Right lobe of liver (tissue), 6 donors: ENCODE measurements at regions not wholly inside any gene's neighbourhood (a gene's known extent, or its start where the extent isn't known, plus 50 kb on each side); places are given as distances from the start of the nearest gene placed in this dataset.

Source experiments
- ATAC-seq, 4 donors: fragments of 200-7000 bp; cut with Tn5 transposase; one replicate each; pipeline ENCODE4 v1.9.1; 2020; ENCODE audit warnings: mild to moderate bottlenecking in 4 of 4, moderate library complexity in 4 of 4
- DNase-seq, 3 donors: peaks; one replicate each; pipeline ENCODE4 v3.0.0-alpha.2; 2020
- H3K27ac ChIP-seq, 3 donors: fragments of 200-600 bp; one replicate each; pipeline ENCODE4 v1.8.0; 2022
- H3K27me3 ChIP-seq, 2 donors: fragments of 200-600 bp; one replicate each; pipeline ENCODE4 v1.8.0; 2022
- H3K36me3 ChIP-seq, 4 donors: fragments of 200-600 bp; sonication (generic) in 1 of 4; one replicate each; pipeline versions ENCODE4 v1.5.1 to v1.8.0; 2017 to 2022; ENCODE audit warnings: control low read depth in 1 of 4
- H3K4me1 ChIP-seq, 4 donors: fragments of 200-600 bp; sonication (generic) in 1 of 4; one replicate each; pipeline versions ENCODE4 v1.5.1 to v1.8.0; 2017 to 2022; ENCODE audit warnings: control low read depth in 1 of 4
- H3K4me3 ChIP-seq, 3 donors: fragments of 200-600 bp; one replicate each; pipeline ENCODE4 v1.8.0; 2022
- H3K9me3 ChIP-seq, 4 donors: fragments of 200-600 bp; sonication (generic) in 1 of 4; one replicate each; pipeline versions ENCODE4 v1.5.1 to v1.8.0; 2017 to 2022; ENCODE audit warnings: control low read depth in 1 of 4
- POLR2A ChIP-seq: fragments of 450-650 bp; IDR thresholded peaks from one replicate; pipeline ENCODE4 v1.6.1; 2017; ENCODE audit warnings: antibody characterized with exemption, mild to moderate bottlenecking
- WGBS: methylation state at CpG from one replicate; pipeline ENCODE4 v1.1.6; 2018; ENCODE audit warnings: low coverage, low lambda C conversion rate; ENCODE audit not compliant: insufficient coverage; ENCODE audit errors: missing lambda C conversion rate; 5-methylcytosine and 5-hydroxymethylcytosine counted together
- intact Hi-C, 2 donors: fragments of 100-400 bp; cut with DNase I; formaldehyde crosslinking; loops; one replicate each; pipeline versions ENCODE4 v1.11.2 to v1.14.1; 2022
- TF ChIP-seq, protein P1 (sequence below), 4 donors: fragments of 200-600 bp in 3 of 4; fragments of 450-650 bp in 1 of 4; IDR thresholded peaks; one replicate each; pipeline versions ENCODE4 v1.5.1 to v1.8.0; 2016 to 2022; ENCODE audit warnings: antibody characterized with exemption in 4 of 4, mild to moderate bottlenecking in 2 of 4
- donor health status: DM: no; HTN: yes; CAD: no.
- donor health status: DM: no; HTN: no; CAD: no.
- donor health status: DM: no; HTN: no; CAD: no.
- donor health status: DM: no; HTN: yes; CAD: no.
- donor health status: DM: no; HTN: yes; CAD: no.

DNA sequence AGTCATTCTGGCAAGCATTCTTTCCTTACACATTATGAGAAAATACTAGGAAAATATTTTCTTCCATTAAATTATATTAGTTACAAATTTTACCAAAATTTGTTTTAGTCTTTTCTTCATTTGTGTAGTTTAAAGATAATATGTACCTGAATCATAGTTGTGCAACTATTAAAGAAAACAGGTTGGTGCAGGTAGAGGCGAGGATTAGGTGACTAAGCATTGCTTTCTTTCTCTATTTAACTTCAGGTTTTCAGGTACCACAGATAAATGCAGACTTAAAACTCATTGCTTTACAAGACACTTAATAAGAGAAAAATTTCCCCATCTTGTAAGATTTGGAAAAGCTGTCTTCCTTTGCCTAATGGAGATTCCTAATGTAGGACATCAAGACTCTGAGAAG lies 1175.5 kb upstream of the ADGRB3 start:
- Histone ChIP-seq H3K9me3 (peaks cover 0 to 5% (median 0%) of the 10 kb centered on the region in 4 donors), H3K4me3 (no peak overlapping the region), H3K27me3 (no peaks in the 10 kb centered on the region), H3K4me1 (no peaks in the 10 kb centered on the region), H3K27ac (no peak overlapping the region), H3K36me3 (no peaks in the 10 kb centered on the region)
- TF ChIP-seq, protein P1, sequence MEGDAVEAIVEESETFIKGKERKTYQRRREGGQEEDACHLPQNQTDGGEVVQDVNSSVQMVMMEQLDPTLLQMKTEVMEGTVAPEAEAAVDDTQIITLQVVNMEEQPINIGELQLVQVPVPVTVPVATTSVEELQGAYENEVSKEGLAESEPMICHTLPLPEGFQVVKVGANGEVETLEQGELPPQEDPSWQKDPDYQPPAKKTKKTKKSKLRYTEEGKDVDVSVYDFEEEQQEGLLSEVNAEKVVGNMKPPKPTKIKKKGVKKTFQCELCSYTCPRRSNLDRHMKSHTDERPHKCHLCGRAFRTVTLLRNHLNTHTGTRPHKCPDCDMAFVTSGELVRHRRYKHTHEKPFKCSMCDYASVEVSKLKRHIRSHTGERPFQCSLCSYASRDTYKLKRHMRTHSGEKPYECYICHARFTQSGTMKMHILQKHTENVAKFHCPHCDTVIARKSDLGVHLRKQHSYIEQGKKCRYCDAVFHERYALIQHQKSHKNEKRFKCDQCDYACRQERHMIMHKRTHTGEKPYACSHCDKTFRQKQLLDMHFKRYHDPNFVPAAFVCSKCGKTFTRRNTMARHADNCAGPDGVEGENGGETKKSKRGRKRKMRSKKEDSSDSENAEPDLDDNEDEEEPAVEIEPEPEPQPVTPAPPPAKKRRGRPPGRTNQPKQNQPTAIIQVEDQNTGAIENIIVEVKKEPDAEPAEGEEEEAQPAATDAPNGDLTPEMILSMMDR (IDR thresholded peaks at IDR 0.05): no peak
- no peak for TF ChIP-seq POLR2A
- no peak for ATAC-seq
- 50% methylated on average over 1 of the region's 1 CpG for WGBS
- no peak for DNase-seq
- intact Hi-C loops: no loop called here

DNA sequence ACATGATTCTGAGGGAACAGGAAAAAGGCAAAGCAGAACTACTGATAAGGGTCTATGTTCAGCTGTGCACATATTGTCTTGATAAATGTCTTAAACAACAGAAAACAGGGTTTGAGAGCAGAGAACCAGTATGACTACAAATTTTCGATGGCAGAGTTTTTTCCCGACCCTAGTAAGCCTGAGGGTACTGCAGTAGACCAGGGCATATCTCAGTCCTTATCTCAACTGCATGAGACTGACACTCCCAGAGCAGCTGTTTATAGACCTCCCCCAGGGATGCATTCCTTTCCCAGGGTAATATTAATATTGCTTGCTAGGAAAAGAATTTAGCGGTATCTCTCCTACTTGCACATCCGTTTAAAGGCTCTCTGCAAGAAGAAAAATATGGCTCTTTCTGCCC lies 1176.8 kb upstream of the ADGRB3 start:
- intact Hi-C loops: no loop called here
- TF ChIP-seq, protein P1 (IDR thresholded peaks at IDR 0.05): no peak
- TF ChIP-seq POLR2A: no peak
- peaks cover 0 to 5% (median 0%) of the 10 kb centered on the region in 4 donors for H3K9me3 ChIP-seq
- no peak for DNase-seq
- ATAC-seq: no peak
- no peaks in the 10 kb centered on the region for H3K4me1 ChIP-seq
- H3K4me3 ChIP-seq: no peak overlapping the region
- no peaks in the 10 kb centered on the region for H3K27me3 ChIP-seq
- WGBS: 25% methylated on average over 4 of the region's 4 CpGs
- H3K27ac ChIP-seq: no peak overlapping the region
- no peaks in the 10 kb centered on the region for H3K36me3 ChIP-seq

DNA sequence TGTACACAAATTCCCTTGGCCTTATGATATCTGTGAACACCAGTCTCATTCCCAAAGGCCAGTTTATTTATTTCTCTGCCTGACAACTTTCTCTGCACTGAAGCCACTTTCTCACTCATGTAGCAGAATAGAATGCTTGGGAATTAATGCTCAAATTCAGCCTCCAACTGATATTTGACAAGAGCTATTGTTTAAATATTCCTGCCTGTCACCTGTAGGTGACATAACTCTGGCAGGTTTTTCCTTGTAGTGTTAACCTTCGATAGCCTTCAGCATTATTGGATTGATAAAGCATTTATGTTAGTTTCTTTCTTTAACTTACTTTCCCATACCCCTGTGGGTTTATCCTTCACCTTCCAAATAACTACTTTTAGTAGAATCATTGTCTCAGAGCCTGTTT lies 1183.2 kb upstream of the ADGRB3 start:
- Histone ChIP-seq H3K27ac (no peak overlapping the region), H3K27me3 (no peaks in the 10 kb centered on the region), H3K9me3 (no peaks in the 10 kb centered on the region), H3K36me3 (no peaks in the 10 kb centered on the region), H3K4me3 (no peak overlapping the region), H3K4me1 (no peaks in the 10 kb centered on the region)
- TF ChIP-seq POLR2A: no peak
- TF ChIP-seq, protein P1 (IDR thresholded peaks at IDR 0.05): no peak
- intact Hi-C loops: no loop called here
- DNase-seq: no peak
- WGBS: 29% methylated on average over 1 of the region's 1 CpG
- no peak for ATAC-seq

DNA sequence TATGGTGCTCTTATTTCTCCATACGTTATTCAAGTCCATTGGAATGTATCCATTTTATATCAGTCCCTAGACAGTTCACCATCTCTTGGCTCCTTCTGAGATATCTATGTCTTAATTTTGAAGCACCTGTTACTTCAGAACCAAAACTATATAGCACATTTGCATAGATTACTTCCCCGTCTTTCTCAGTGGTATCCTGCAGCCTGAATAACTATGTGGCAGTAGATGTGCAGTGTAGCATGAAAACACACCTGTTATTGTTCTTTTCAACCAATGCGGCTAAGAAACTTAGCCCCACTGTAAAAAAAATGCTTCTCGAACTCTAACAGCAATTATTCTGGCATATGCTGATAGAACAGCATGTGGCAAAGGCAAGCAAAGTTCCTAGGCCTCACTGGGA lies 1184.4 kb upstream of the ADGRB3 start:
- DNase-seq (no peak), ATAC-seq (no peak)
- TF ChIP-seq POLR2A: no peak
- TF ChIP-seq, protein P1 (IDR thresholded peaks at IDR 0.05): no peak
- H3K27ac ChIP-seq: no peak overlapping the region
- no peaks in the 10 kb centered on the region for H3K27me3 ChIP-seq
- no peaks in the 10 kb centered on the region for H3K36me3 ChIP-seq
- H3K9me3 ChIP-seq: no peaks in the 10 kb centered on the region
- intact Hi-C loops: no loop called here
- no peaks in the 10 kb centered on the region for H3K4me1 ChIP-seq
- WGBS: 38% methylated on average over 4 of the region's 4 CpGs
- H3K4me3 ChIP-seq: no peak overlapping the region

DNA sequence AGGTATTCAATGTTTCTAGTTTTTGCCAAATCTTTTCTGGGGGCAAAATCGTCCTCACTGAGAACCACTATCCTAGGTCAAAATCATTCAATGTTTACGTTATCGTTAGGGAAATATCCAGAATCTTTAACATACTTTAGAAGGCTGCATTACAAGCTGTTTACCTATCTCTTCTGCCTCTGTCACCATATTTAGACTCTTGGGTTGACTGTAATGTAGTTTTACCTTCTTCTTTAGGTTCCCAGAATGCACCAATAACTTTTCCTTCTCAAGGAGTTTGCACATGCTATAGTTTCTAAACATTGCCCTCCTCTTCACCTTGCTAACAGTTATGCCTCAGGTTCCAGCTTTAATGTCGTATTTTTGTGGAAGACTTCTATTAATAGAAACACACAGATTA lies 1185.5 kb upstream of the ADGRB3 start:
- H3K27ac ChIP-seq: no peak overlapping the region
- DNase-seq (no peak), ATAC-seq (no peak)
- intact Hi-C loops: no loop called here
- no peaks in the 10 kb centered on the region for H3K4me1 ChIP-seq
- H3K4me3 ChIP-seq: no peak overlapping the region
- H3K27me3 ChIP-seq: no peaks in the 10 kb centered on the region
- TF ChIP-seq, protein P1 (IDR thresholded peaks at IDR 0.05): no peak
- no peak for TF ChIP-seq POLR2A
- 56% methylated on average over 4 of the region's 4 CpGs for WGBS
- no peaks in the 10 kb centered on the region for H3K9me3 ChIP-seq
- H3K36me3 ChIP-seq: no peaks in the 10 kb centered on the region
